GM19193 (cell line): ENCODE measurements at regions not wholly inside any gene's neighbourhood (a gene's known extent, or its start where the extent isn't known, plus 50 kb on each side); places are given as distances from the start of the nearest gene placed in this dataset.

ENCODE experiments used
- POLR2A ChIP-seq: IDR thresholded peaks from 4 replicates; pipeline ENCODE4 v1.6.1; 2011; ENCODE audit not compliant: insufficient read depth, insufficient read length; ENCODE audit errors: extremely low read depth

DNA sequence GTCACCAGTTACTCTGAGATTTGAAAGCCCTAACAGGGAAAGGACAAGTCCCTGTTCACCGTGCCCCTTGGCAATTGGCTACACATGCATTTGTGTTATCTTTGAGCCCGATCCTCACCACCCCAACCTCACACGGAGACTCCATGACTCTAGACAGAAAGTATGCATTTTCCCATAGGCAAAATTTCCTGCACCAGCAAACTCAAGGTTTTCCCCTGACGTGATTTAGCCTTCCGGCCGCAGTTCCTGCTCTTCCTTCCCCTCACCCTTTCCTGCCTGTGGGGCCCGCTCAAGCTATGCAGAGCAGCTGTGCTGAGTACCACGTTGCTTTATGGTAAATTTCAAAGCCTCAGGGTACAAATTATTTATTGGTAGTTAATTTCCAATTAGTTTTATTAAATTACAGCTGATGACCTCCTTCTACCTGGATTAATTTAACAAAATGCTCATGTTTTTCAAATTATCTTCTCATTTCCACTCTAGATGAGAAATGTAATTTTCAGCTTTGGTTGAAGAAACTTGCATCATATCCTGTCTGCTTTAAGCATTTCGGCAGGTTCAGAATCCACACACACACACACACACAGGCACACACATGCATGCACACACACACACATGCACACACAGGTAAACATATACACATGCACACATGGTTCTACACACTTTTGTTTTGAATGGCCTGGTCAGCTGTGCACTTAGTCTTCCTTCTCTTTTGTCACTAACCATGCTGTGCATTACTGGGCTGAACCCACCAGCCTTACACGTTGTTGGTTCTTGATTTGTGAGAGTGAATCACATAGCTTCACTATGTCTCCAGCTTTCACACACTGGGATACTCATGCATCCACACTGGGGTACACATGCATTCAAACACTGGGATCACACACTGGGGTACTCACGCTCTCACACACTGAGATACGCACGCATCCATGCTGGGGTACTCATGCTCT, 283.1 kb upstream of the PITRM1 start:
- no peak for TF ChIP-seq POLR2A

DNA sequence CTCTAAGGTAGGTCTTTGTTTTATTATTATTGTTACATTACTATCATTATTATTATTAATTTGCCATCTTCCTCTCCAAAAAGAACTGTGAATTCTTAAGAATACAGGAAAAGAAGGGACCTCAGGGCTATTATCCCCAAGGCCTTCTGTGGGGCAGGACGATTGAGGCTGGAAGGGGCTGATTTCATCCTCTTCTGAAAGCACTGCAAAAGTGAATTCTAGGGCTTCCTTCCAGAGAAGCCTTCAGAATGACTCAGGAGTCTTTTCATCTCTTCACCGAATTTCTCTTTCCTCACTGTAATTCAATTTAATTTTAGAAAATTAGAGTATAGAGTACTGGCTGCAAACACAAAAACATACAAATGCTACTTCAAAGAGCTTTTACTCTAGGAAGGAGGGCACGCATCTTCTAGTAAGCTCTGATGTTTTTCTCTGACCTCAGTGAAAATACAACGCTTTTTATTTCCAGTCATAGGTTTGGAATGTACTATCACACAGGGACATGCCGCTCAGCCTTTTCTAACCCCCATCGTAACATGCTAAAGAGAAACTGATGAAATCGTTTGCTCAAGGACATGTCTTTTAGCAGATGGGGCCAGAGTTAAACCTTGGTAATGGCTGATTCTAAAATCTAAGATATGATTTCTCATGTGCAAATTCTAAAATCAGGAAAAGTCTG, 280.2 kb upstream of the PITRM1 start:
- TF ChIP-seq POLR2A = no peak

- TF ChIP-seq POLR2A = no peak
These were observed 279.6 kb upstream of the PITRM1 start for GRCh38 chr10:3452173-3452626.

- TF ChIP-seq POLR2A = no peak
These were observed 279.1 kb upstream of the PITRM1 start for GRCh38 chr10:3451516-3452172.

GRCh38 chr10:3446221-3446620, 273.6 kb upstream of the PITRM1 start:
- no peak for TF ChIP-seq POLR2A

DNA sequence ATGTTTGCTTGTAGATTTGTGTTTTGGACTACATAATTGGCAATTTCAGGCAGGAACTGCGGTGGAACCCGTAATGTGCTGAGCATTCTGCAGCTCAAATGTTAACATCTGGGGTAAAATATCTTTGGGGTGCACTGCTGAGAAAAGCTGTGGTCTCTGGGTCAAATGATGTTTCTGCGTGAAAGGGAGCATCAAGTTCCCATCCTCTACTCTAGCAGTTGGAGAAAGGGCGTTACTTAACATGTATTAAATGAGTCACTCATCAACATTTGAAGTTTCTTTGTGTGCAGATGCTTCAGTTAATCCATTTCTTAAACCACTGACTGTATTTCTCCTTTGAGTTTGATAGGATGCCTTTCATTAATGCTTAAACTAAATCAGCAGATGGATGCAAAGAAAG, 273.1 kb upstream of the PITRM1 start:
- no peak for TF ChIP-seq POLR2A

GRCh38 chr10:3442451-3442990, 269.9 kb upstream of the PITRM1 start:
- no peak for TF ChIP-seq POLR2A

DNA sequence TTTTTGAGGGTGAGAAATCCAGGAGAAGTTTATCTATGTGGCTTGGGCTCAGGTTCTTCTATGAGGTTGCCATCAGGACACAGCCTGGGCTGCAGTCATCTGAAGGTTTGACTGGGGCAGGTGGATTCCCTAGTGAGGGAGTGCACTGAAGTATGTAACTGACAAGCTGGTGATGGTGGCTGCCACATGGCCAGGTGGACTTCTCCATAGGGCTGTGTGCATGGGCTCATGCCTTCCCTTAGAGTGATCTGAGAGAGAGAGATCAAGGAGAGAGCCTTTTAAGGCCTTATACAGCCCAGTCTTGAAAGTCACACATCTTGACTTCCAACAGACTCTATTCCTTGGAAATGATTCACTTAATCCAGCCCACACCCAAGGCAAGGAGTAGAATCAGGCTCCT, 266.6 kb upstream of the PITRM1 start:
- TF ChIP-seq POLR2A = no peak

GRCh38 chr10:3438606-3439005, 266.0 kb upstream of the PITRM1 start:
- TF ChIP-seq POLR2A = no peak

GRCh38 chr10:3435671-3436070, 263.1 kb upstream of the PITRM1 start:
- TF ChIP-seq POLR2A = no peak

DNA sequence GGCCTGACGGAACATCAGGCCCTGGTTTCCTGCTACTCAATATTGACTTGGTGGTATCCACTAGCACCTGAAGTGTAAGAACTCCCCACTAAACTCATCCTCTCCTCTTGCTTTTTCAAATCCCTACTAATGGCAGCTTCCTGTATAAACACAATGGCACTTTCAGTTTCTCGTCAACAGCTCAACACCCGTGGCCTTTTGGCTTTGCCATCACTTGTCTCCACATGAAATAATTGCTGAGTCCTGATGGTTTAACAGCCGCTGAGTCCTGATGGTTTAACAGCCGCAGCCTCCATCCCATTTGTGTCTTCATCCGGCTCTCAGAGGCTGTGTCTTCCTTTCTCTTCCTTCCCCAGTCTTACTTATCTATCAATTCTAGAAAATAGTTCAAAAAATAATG, 261.4 kb upstream of the PITRM1 start:
- no peak for TF ChIP-seq POLR2A

DNA sequence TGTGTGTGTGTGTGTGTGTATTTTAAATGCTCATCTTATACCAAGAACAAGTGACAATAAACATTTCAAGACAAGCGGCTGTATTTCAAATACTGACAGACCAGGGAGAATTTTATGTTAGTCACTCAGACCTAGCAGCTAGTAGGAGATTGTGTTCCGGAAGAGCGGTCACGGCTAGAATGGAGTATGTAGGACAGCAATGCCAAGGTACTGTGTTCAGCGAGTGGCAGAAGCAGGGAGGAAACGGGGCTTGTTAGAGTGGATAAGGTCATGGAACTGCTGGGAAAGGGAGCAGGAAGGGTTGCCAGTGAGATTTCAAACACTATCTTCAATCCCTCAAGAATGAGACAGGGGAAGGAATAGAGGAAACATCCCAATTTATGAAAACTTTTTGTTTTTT, 260.5 kb upstream of the PITRM1 start:
- no peak for TF ChIP-seq POLR2A

DNA sequence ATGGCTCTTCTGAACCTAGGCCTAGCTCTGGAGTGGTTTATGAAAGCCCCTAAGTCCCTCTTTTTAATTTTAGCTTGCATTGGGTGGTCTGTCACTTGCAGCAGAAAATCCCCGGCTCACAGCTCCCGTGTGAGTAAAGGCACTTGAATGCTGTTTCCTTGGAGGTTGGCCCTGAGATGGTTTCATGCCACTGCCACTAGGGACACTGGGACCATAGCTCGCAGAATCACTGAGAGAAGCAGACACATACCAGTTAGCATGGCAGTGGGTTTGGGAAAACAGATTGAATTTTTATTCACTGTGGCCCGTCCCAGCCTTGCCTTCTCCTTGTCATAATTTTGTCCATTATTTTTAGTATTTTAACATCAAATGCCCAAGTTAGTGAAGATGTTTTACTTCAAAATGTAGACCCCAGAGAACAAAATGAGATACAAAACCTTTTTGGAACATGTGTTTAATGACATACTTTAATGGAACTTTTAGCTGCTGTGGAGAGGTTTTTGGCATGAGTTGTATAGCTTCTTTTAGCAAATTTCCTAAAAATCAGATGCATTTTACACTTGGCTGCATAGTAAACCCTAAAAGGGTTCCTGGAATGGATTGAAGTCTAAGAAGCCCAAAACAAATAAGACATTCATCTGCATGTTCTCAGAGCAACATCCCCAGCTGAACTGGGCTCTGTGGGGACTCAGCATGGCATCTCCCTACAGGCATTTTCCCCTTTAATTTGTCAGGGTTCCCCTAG, 259.7 kb upstream of the PITRM1 start:
- TF ChIP-seq POLR2A = no peak

DNA sequence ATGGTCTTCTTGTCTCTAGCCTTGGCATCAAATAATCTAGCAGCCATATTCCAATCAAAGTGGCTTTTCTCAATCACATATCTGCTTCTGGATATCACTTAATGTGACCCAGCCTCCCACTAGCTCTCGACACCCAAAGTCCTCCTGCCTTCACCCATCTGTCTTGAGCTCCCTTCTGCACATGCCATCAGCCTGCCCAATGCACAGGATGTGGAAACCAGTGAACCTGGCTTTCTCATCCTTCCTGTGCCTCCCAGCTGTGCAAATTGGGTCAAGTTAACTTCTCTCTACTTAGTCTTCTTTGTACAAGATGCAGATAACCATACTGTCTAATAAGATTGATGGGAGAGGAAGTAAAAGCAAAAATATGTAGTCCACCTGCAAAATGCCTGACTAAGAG, 257.9 kb upstream of the PITRM1 start:
- no peak for TF ChIP-seq POLR2A
